ENCODE measurements at regions not wholly inside any gene's neighbourhood (a gene's known extent, or its start where the extent isn't known, plus 50 kb on each side); places are given as distances from the start of the nearest gene placed in this dataset.
A peak's percentile ranks its signal among the peaks of the same experiment; 100 is the strongest.

GRCh38 chr12:33596814-33597213 lies 157.2 kb upstream of the SYT10 start (continued):
- TF ChIP-seq, protein P1, sequence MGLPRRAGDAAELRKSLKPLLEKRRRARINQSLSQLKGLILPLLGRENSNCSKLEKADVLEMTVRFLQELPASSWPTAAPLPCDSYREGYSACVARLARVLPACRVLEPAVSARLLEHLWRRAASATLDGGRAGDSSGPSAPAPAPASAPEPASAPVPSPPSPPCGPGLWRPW (IDR thresholded peaks at IDR 0.05), result no peak
- TF ChIP-seq, protein P2, sequence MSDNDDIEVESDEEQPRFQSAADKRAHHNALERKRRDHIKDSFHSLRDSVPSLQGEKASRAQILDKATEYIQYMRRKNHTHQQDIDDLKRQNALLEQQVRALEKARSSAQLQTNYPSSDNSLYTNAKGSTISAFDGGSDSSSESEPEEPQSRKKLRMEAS (IDR thresholded peaks at IDR 0.05), result no peak

DNA sequence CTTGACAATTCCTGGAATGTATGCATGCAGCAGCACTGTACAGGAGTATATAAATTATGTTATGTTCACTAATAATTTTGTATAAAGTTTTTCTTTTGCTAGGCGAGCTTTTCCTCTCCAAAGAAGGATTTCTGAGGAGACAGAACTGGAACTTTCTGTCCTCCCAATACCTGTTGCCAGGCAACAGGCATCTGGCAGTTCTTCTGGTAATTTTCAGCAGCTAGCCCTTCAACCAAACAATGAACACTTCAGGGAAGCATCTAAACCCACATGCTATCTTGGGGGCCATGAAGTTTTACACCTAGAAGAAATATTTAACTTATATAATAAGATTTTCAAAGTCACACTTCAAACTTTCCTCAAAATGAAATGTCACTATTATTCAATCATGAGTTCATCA lies 162.9 kb upstream of the SYT10 start:
- Histone ChIP-seq H3K27ac (no peak overlapping the region), H3K9me3 (no peaks in the 10 kb centered on the region), H3K4me2 (no peak overlapping the region), H3K4me1 (no peaks in the 10 kb centered on the region), H3K4me3 (no peak overlapping the region)
- FAIRE-seq (no peak), ATAC-seq (no peak), DNase-seq (ENCODE audit: low read depth in 1 of 2, low spot score in 1 of 2) (no peak)
- CTCF ChIA-PET, result no interaction called here
- POLR2A ChIA-PET, result no interaction called here
- no peak for TF ChIP-seq RFX5 (IDR thresholded peaks at IDR 0.05)
- TF ChIP-seq HOXB5 (CRISPR knock-in tag; IDR thresholded peaks at IDR 0.05), result no peak
- TF ChIP-seq ZNF302 (CRISPR knock-in tag; IDR thresholded peaks at IDR 0.05), result no peak
- TF ChIP-seq TP53 (CRISPR knock-in tag; IDR thresholded peaks at IDR 0.05), result no peak
- TF ChIP-seq GATA3 (IDR thresholded peaks at IDR 0.05; ENCODE audit: borderline replicate concordance), result no peak
- no peak for TF ChIP-seq MYC (IDR thresholded peaks at IDR 0.05; ENCODE audit: borderline replicate concordance, low read length)
- TF ChIP-seq EHF (CRISPR knock-in tag; IDR thresholded peaks at IDR 0.05), result no peak
- TF ChIP-seq ZSCAN20 (CRISPR knock-in tag; IDR thresholded peaks at IDR 0.05), result no peak
- TF ChIP-seq ZFP36 (IDR thresholded peaks at IDR 0.05; ENCODE audit: borderline replicate concordance, partially characterized antibody), result no peak
- TF ChIP-seq NR3C1 (IDR thresholded peaks at IDR 0.05), result no peak
- no peak for TF ChIP-seq KDM1A (IDR thresholded peaks at IDR 0.05; ENCODE audit: low read depth)
- TF ChIP-seq CBX8 (IDR thresholded peaks at IDR 0.05), result no peak
- no peak for TF ChIP-seq PHF8 (IDR thresholded peaks at IDR 0.05; ENCODE audit: borderline replicate concordance, low read depth)
- no peak for TF ChIP-seq FOSL2 (IDR thresholded peaks at IDR 0.05)
- TF ChIP-seq FOSL2 (CRISPR knock-in tag; IDR thresholded peaks at IDR 0.05), result no peak
- no peak for TF ChIP-seq JUNB (IDR thresholded peaks at IDR 0.05)
- no peak for TF ChIP-seq RCOR1 (IDR thresholded peaks at IDR 0.05; ENCODE audit: low read depth, low read length)
- TF ChIP-seq CHD2 (IDR thresholded peaks at IDR 0.05; ENCODE audit: low read length, partially characterized antibody), result no peak
- WGBS (ENCODE audit: missing lambda C conversion rate), result 0% methylated on average over 1 of the region's 1 CpG

DNA sequence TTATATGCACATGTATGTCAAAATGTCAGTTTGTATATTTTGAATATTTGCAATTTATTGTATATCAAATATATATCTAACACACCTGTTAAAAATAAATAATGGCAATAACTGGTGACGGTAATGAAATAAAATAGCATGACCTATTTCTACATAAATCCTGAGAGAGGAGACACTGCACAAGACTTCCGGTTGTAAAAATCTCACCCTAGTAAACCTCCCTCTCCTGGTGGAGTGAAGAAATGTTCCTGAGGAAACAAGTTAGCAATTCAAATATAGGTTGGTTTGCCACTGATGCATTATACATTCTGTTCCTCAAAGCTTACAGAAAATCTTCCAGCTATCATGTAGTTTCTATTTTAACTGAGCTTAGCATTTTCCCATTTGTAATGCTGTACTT lies 166.1 kb upstream of the SYT10 start:
- 18% methylated on average over 2 of the region's 2 CpGs for WGBS (ENCODE audit: missing lambda C conversion rate)
- H3K4me1 ChIP-seq, result no peaks in the 10 kb centered on the region
- CTCF ChIA-PET, result no interaction called here
- peak; percentile 3 to 43 for DNase-seq (ENCODE audit: low read depth in 1 of 2, low spot score in 1 of 2)
- peak; percentile 13 for FAIRE-seq
- TF ChIP-seq NR3C1 (IDR thresholded peaks at IDR 0.05) (no peak), ZC3H11A (IDR thresholded peaks at IDR 0.05) (no peak), SMC3 (IDR thresholded peaks at IDR 0.05) (no peak; the same call in 2 of the 3 replicates), RAD21 (conservative IDR thresholded peaks at IDR 0.05 in 1 of 2, IDR thresholded peaks at IDR 0.05 in 1 of 2) (0 out of 5 replicates have a peak, but pooled peaks of 1 of the 2 experiments have one; percentile 2), CTCF (IDR thresholded peaks at IDR 0.05) (peak; percentile 15; the same call in 1 of the 3 replicates), FOXS1 (CRISPR knock-in tag; IDR thresholded peaks at IDR 0.05) (no peak), POLR2A (IDR thresholded peaks at IDR 0.05; ENCODE audit: low read length) (no peak), BHLHE40 (IDR thresholded peaks at IDR 0.05; ENCODE audit: low read depth, low read length) (no peak), PBX3 (IDR thresholded peaks at IDR 0.05) (no peak), CHD2 (IDR thresholded peaks at IDR 0.05; ENCODE audit: low read length, partially characterized antibody) (no peak), EHF (CRISPR knock-in tag; IDR thresholded peaks at IDR 0.05) (no peak)
- H3K4me2 ChIP-seq, result no peak overlapping the region
- no peak overlapping the region for H3K4me3 ChIP-seq
- H3K9me3 ChIP-seq, result no peaks in the 10 kb centered on the region
- POLR2A ChIA-PET, result interaction anchor here (1.2 kb wide), 1 partner anchor 658 kb away, joined by 3 read pairs; no protein-coding TSS in a partner anchor
- peak; percentile 39 to 57; a peak in 2 of 6 replicates for ATAC-seq
- H3K27ac ChIP-seq, result no peak overlapping the region
